SK-N-SH (cell line): ENCODE measurements at regions not wholly inside any gene's neighbourhood (a gene's known extent, or its start where the extent isn't known, plus 50 kb on each side); places are given as distances from the start of the nearest gene placed in this dataset.

Experiments
- CTCF ChIA-PET: fragments of 300-600, 350-600 bp; formaldehyde crosslinking; extraction: SDS; loops from one replicate; lab custom pipeline; 2021; lab: Yijun Ruan, JAX
- POLR2A ChIA-PET: fragments of 350-600 bp; sonication (Branson Sonifier 250); formaldehyde crosslinking; extraction: SDS; loops from one replicate; lab custom pipeline; 2020; ENCODE audit warnings: antibody characterized with exemption, inconsistent platforms; lab: Yijun Ruan, JAX
- DNase-seq: peaks from one replicate; pipeline ENCODE4 v3.0.0; 2012
- H2AFZ ChIP-seq: fragments of 200-600 bp; sonication (generic); 2 replicates; pipeline ENCODE4 v1.8.1; 2016; ENCODE audit warnings: antibody characterized with exemption, mild to moderate bottlenecking, low read depth
- H3F3A ChIP-seq: fragments of 200-600 bp; sonication (generic); replicated peaks from 2 replicates; pipeline ENCODE3; 2016; ENCODE audit warnings: antibody characterized with exemption, mild to moderate bottlenecking; ENCODE audit not compliant: insufficient read depth
- H3K27ac ChIP-seq, 2 experiments: fragments of 200-500 bp in 1 of 2; fragments of 200-600 bp in 1 of 2; sonication (Bioruptor generic) in 1 of 2; sonication (generic), shearing (Covaris generic) in 1 of 2; 2 replicates each; pipeline versions ENCODE4 v1.5.1 to v1.6.1; 2014 to 2016; ENCODE audit warnings: low read depth in 2 of 2, inconsistent platforms in 1 of 2, low read length in 1 of 2, mild to moderate bottlenecking in 1 of 2, mixed read lengths in 1 of 2
- H3K27me3 ChIP-seq: fragments of 200-600 bp; sonication (generic), shearing (Covaris generic); 2 replicates; pipeline ENCODE4 v1.6.1; 2016; ENCODE audit warnings: mixed run types; ENCODE audit not compliant: insufficient read depth
- H3K36me3 ChIP-seq, 2 experiments: fragments of 200-500 bp in 1 of 2; fragments of 200-600 bp in 1 of 2; sonication (Bioruptor generic) in 1 of 2; sonication (generic) in 1 of 2; replicated peaks in 1 of 2; 2 replicates each; pipeline versions ENCODE3 to v1.5.1; 2014 to 2016; ENCODE audit warnings: low read length in 1 of 2, mild to moderate bottlenecking in 1 of 2; ENCODE audit not compliant: insufficient read depth in 2 of 2, control insufficient read depth in 1 of 2
- H3K4me1 ChIP-seq, 2 experiments: fragments of 200-500 bp in 1 of 2; fragments of 200-600 bp in 1 of 2; sonication (Bioruptor generic) in 1 of 2; sonication (generic), shearing (Covaris generic) in 1 of 2; 2 replicates each; pipeline versions ENCODE4 v1.5.1 to v1.6.1; 2014 to 2016; ENCODE audit warnings: low read depth in 1 of 2, low read length in 1 of 2, mixed run types in 1 of 2; ENCODE audit not compliant: insufficient read depth in 2 of 2, control insufficient read depth in 1 of 2
- H3K4me2 ChIP-seq: fragments of 200-600 bp; sonication (generic), shearing (Covaris generic); 2 replicates; pipeline ENCODE4 v1.6.1; 2017; ENCODE audit warnings: mixed run types
- H3K4me3 ChIP-seq, 2 experiments: fragments of 200-500 bp in 1 of 2; fragments of 200-600 bp in 1 of 2; sonication (Bioruptor generic) in 1 of 2; sonication (generic), shearing (Covaris generic) in 1 of 2; 2 replicates each; pipeline versions ENCODE4 v1.5.1 to v1.8.1; 2014 to 2016; ENCODE audit warnings: low read depth in 2 of 2, inconsistent platforms in 1 of 2, low read length in 1 of 2, mild to moderate bottlenecking in 1 of 2, mixed read lengths in 1 of 2, moderate library complexity in 1 of 2
- H3K79me2 ChIP-seq: fragments of 200-600 bp; sonication (generic); 2 replicates; pipeline ENCODE4 v1.8.1; 2017; ENCODE audit warnings: mild to moderate bottlenecking; ENCODE audit not compliant: insufficient read depth
- H3K9ac ChIP-seq: fragments of 200-600 bp; sonication (generic); 2 replicates; pipeline ENCODE4 v1.6.1; 2017; ENCODE audit warnings: mixed run types
- H3K9me2 ChIP-seq: fragments of 200-600 bp; sonication (generic); 2 replicates; pipeline ENCODE4 v1.6.1; 2017; ENCODE audit warnings: mixed run types
- H3K9me3 ChIP-seq: fragments of 200-600 bp; sonication (generic); 2 replicates; pipeline ENCODE4 v1.6.1; 2017; ENCODE audit warnings: mixed run types, mild to moderate bottlenecking, moderate library complexity
- H4K20me1 ChIP-seq: fragments of 200-600 bp; sonication (generic); 2 replicates; pipeline ENCODE4 v1.6.1; 2017; ENCODE audit warnings: mild to moderate bottlenecking, mixed run types; ENCODE audit not compliant: insufficient read depth
- CTCF ChIP-seq: fragments of 200-600 bp; sonication (generic); IDR thresholded peaks from 2 replicates; pipeline ENCODE4 v1.6.1; 2017; ENCODE audit warnings: antibody characterized with exemption, mild to moderate bottlenecking, moderate library complexity
- ELF1 ChIP-seq: IDR thresholded peaks from 2 replicates; pipeline ENCODE4 v1.4.0; 2012
- EZH2phosphoT487 ChIP-seq: fragments of 200-600 bp; sonication (generic); IDR thresholded peaks from 2 replicates; pipeline ENCODE4 v1.6.1; 2017; ENCODE audit warnings: low read depth, mixed run types, mild to moderate bottlenecking, antibody characterized with exemption, moderate library complexity, borderline replicate concordance
- FOSL2 ChIP-seq: IDR thresholded peaks from 2 replicates; pipeline ENCODE4 v1.4.0; 2012; ENCODE audit warnings: low read depth, mild to moderate bottlenecking, moderate library complexity, borderline replicate concordance
- FOXJ3 ChIP-seq: sonication (generic); formaldehyde crosslinking; IDR thresholded peaks from 2 replicates; pipeline ENCODE4 v1.5.1; 2020; ENCODE audit warnings: mild to moderate bottlenecking, missing genetic modification reagents
- GATA2 ChIP-seq: sonication (generic); formaldehyde crosslinking; IDR thresholded peaks from 2 replicates; pipeline ENCODE4 v1.5.0; 2020; ENCODE audit warnings: mild to moderate bottlenecking, missing genetic modification reagents
- JUND ChIP-seq: IDR thresholded peaks from 2 replicates; pipeline ENCODE4 v1.4.0; 2012
- MAX ChIP-seq: IDR thresholded peaks from 2 replicates; pipeline ENCODE4 v1.4.0; 2012; ENCODE audit warnings: low read depth
- MXI1 ChIP-seq: IDR thresholded peaks from 2 replicates; pipeline ENCODE4 v1.6.1; 2012; ENCODE audit warnings: mild to moderate bottlenecking, low read depth, low read length, improper control_type of control experiment
- NFIC ChIP-seq: IDR thresholded peaks from 2 replicates; pipeline ENCODE4 v1.4.0; 2012; ENCODE audit warnings: borderline replicate concordance
- POLR2AphosphoS5 ChIP-seq: IDR thresholded peaks from 2 replicates; pipeline ENCODE4 v1.6.1; 2012; ENCODE audit warnings: low read depth, low read length
- RAD21 ChIP-seq: IDR thresholded peaks from 2 replicates; pipeline ENCODE4 v1.6.1; 2012; ENCODE audit warnings: mild to moderate bottlenecking, low read length
- SIN3A ChIP-seq: IDR thresholded peaks from 2 replicates; pipeline ENCODE4 v1.6.1; 2012; ENCODE audit warnings: low read depth, mild to moderate bottlenecking, low read length, moderate library complexity, borderline replicate concordance
- SMC3 ChIP-seq: IDR thresholded peaks from 2 replicates; pipeline ENCODE4 v1.6.1; 2012; ENCODE audit warnings: low read depth, low read length, improper control_type of control experiment
- TAF1 ChIP-seq: IDR thresholded peaks from 2 replicates; pipeline ENCODE4 v1.6.1; 2012; ENCODE audit warnings: low read depth, mild to moderate bottlenecking, low read length, moderate library complexity, borderline replicate concordance
- TEAD4 ChIP-seq: IDR thresholded peaks from 2 replicates; pipeline ENCODE4 v1.4.0; 2012; ENCODE audit warnings: mild to moderate bottlenecking, borderline replicate concordance; ENCODE audit not compliant: insufficient read depth
- USF1 ChIP-seq: IDR thresholded peaks from 2 replicates; pipeline ENCODE4 v1.4.0; 2012; ENCODE audit warnings: low read depth, borderline replicate concordance
- TF ChIP-seq, protein P1 (sequence below): fragments of 150-350 bp; IDR thresholded peaks from 2 replicates; pipeline ENCODE4 v1.6.1; 2016; ENCODE audit warnings: mild to moderate bottlenecking, low read depth, low read length
- TF ChIP-seq, protein P2 (sequence below): IDR thresholded peaks from 2 replicates; pipeline ENCODE4; 2012
- TF ChIP-seq, protein P3 (sequence below): IDR thresholded peaks from 2 replicates; pipeline ENCODE4 v1.4.0; 2012; ENCODE audit warnings: low read depth, borderline replicate concordance

GRCh38 chr4:124953061-124953460 lies 240.5 kb upstream of the ANKRD50 start (continued):
- TF ChIP-seq EZH2phosphoT487: no peak
- no peak; the same call in 1 of the 2 replicates for TF ChIP-seq POLR2AphosphoS5
- TF ChIP-seq USF1: no peak
- peak; percentile 13; the same call in 1 of the 2 replicates for TF ChIP-seq MAX
- no peak for TF ChIP-seq ELF1
- TF ChIP-seq JUND: peak; percentile 75
- peak; percentile 25; the same call in 1 of the 2 replicates for TF ChIP-seq TEAD4
- TF ChIP-seq GATA2 (CRISPR knock-in tag): no peak
- TF ChIP-seq NFIC: 0 out of 2 replicates have a peak, but pooled peaks have one; percentile 35
- TF ChIP-seq CTCF: no peak
- TF ChIP-seq FOXJ3 (CRISPR knock-in tag): no peak
- no peak for TF ChIP-seq SMC3
- 0 out of 2 replicates have a peak, but pooled peaks have one; percentile 7 for TF ChIP-seq RAD21
- TF ChIP-seq, protein P1, sequence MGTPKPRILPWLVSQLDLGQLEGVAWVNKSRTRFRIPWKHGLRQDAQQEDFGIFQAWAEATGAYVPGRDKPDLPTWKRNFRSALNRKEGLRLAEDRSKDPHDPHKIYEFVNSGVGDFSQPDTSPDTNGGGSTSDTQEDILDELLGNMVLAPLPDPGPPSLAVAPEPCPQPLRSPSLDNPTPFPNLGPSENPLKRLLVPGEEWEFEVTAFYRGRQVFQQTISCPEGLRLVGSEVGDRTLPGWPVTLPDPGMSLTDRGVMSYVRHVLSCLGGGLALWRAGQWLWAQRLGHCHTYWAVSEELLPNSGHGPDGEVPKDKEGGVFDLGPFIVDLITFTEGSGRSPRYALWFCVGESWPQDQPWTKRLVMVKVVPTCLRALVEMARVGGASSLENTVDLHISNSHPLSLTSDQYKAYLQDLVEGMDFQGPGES: no peak
- TF ChIP-seq MXI1: no peak
- TF ChIP-seq FOSL2: peak; percentile 81; the same call in 1 of the 2 replicates
- TF ChIP-seq, protein P2, sequence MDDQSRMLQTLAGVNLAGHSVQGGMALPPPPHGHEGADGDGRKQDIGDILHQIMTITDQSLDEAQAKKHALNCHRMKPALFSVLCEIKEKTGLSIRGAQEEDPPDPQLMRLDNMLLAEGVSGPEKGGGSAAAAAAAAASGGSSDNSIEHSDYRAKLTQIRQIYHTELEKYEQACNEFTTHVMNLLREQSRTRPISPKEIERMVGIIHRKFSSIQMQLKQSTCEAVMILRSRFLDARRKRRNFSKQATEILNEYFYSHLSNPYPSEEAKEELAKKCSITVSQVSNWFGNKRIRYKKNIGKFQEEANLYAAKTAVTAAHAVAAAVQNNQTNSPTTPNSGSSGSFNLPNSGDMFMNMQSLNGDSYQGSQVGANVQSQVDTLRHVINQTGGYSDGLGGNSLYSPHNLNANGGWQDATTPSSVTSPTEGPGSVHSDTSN: no peak
- TF ChIP-seq SIN3A: no peak

- ChIA-PET POLR2A (no interaction called here), CTCF (interaction anchor here (2.0 kb wide), 1 partner anchor 15 kb away, joined by 4 read pairs; no protein-coding TSS in a partner anchor)
- no peak overlapping the region for H3K4me3 ChIP-seq
- H3K9ac ChIP-seq: no peak overlapping the region
- H2AFZ ChIP-seq: 0 out of 2 replicates have a peak overlapping the region, but pooled peaks have one; percentile 53
- H3F3A ChIP-seq: peaks cover 35% of the 10 kb centered on the region
- no peaks in the 10 kb centered on the region for H3K9me3 ChIP-seq
- peak overlapping the region; percentile 64 to 90; a peak in 3 of 4 replicates for H3K27ac ChIP-seq
- H4K20me1 ChIP-seq: no peaks in the 10 kb centered on the region
- H3K79me2 ChIP-seq: no peaks in the 10 kb centered on the region
- H3K9me2 ChIP-seq: no peaks in the 10 kb centered on the region
- H3K4me2 ChIP-seq: peak overlapping the region; percentile 49
- peaks cover 7 to 17% of the 10 kb centered on the region in 2 experiments; a peak in 3 of 4 replicates for H3K4me1 ChIP-seq
- H3K36me3 ChIP-seq: no peaks in the 10 kb centered on the region
- no peaks in the 10 kb centered on the region for H3K27me3 ChIP-seq
- DNase-seq: no peak
- no peak for TF ChIP-seq POLR2AphosphoS5
- TF ChIP-seq MXI1: no peak
- no peak for TF ChIP-seq ELF1
- TF ChIP-seq RAD21: no peak
- TF ChIP-seq CTCF: no peak
- no peak for TF ChIP-seq TAF1
- TF ChIP-seq, protein P3, sequence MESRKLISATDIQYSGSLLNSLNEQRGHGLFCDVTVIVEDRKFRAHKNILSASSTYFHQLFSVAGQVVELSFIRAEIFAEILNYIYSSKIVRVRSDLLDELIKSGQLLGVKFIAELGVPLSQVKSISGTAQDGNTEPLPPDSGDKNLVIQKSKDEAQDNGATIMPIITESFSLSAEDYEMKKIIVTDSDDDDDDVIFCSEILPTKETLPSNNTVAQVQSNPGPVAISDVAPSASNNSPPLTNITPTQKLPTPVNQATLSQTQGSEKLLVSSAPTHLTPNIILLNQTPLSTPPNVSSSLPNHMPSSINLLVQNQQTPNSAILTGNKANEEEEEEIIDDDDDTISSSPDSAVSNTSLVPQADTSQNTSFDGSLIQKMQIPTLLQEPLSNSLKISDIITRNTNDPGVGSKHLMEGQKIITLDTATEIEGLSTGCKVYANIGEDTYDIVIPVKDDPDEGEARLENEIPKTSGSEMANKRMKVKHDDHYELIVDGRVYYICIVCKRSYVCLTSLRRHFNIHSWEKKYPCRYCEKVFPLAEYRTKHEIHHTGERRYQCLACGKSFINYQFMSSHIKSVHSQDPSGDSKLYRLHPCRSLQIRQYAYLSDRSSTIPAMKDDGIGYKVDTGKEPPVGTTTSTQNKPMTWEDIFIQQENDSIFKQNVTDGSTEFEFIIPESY: no peak
- TF ChIP-seq, protein P1: no peak
Observed at GRCh38 chr4:124952601-124953000, 240.1 kb upstream of the ANKRD50 start.
